ENCODE measurements at regions not wholly inside any gene's neighbourhood (a gene's known extent, or its start where the extent isn't known, plus 50 kb on each side); places are given as distances from the start of the nearest gene placed in this dataset.

DNA sequence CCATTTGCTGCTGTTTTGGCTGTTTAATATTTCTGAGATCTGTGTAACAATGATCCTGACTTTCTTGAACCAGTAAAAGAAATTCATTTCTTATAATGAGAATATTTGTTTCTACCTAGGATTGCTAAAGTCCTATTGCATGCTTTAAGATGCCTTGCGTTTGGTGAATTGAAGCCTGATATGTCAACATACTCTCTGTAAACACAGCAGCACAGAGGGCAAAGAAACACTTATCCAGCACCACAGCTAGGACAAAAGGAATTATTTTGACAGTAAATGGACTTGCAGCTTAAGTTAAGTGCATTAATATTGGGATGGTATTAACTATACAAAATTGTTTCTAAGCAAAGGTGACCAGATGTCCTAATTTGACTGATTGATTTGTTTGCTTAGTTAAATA, 2031.2 kb upstream of the CDH6 start:
- no peak overlapping the region for H3T11ph ChIP-seq (ENCODE audit: low read length)
- no peaks in the 10 kb centered on the region for H3K79me2 ChIP-seq (ENCODE audit: insufficient read depth, low read length)
- H4K91ac ChIP-seq (ENCODE audit: insufficient read length, low read depth, low read length), result no peak overlapping the region
- TF ChIP-seq, protein P1, sequence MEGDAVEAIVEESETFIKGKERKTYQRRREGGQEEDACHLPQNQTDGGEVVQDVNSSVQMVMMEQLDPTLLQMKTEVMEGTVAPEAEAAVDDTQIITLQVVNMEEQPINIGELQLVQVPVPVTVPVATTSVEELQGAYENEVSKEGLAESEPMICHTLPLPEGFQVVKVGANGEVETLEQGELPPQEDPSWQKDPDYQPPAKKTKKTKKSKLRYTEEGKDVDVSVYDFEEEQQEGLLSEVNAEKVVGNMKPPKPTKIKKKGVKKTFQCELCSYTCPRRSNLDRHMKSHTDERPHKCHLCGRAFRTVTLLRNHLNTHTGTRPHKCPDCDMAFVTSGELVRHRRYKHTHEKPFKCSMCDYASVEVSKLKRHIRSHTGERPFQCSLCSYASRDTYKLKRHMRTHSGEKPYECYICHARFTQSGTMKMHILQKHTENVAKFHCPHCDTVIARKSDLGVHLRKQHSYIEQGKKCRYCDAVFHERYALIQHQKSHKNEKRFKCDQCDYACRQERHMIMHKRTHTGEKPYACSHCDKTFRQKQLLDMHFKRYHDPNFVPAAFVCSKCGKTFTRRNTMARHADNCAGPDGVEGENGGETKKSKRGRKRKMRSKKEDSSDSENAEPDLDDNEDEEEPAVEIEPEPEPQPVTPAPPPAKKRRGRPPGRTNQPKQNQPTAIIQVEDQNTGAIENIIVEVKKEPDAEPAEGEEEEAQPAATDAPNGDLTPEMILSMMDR (conservative IDR thresholded peaks at IDR 0.05), result no peak
- no peak overlapping the region for H2AK5ac ChIP-seq (ENCODE audit: insufficient read length, low read length)
- no CpG with 5 or more reads among the region's 1 CpG for WGBS (ENCODE audit: extremely low coverage, insufficient read length, low lambda C conversion rate)
- no peaks in the 10 kb centered on the region for H4K20me1 ChIP-seq (ENCODE audit: control insufficient read depth, insufficient read depth, insufficient read length)
- no peak overlapping the region for H3K27ac ChIP-seq (ENCODE audit: insufficient read length, low read depth, low read length)
- Mint-ChIP-seq H3K4me3 (no peak overlapping the region), H3K36me3 (ENCODE audit: insufficient read depth in 1 of 3, low read depth in 3 of 3) (peaks cover 0 to 1% (median 0%) of the 10 kb centered on the region in 3 experiments; a peak in 1 of 7 replicates), H3K9me3 (no peaks in the 10 kb centered on the region), H3K27me3 (ENCODE audit: low read depth) (no peaks in the 10 kb centered on the region), H3K4me1 (peaks cover 7 to 8% of the 10 kb centered on the region in 2 experiments), H3K27ac (no peak overlapping the region)
- H2BK120ac ChIP-seq (ENCODE audit: low read depth, low read length, poor library complexity, severe bottlenecking), result no peak overlapping the region
- H2BK15ac ChIP-seq (ENCODE audit: low read depth, low read length), result no peak overlapping the region
- H3K23ac ChIP-seq (ENCODE audit: insufficient read length, low read depth, low read length), result no peak overlapping the region
- H3K4me1 ChIP-seq (ENCODE audit: insufficient read depth, low read length), result 0 out of 2 replicates have a peak, but pooled peaks cover 2% of the 10 kb centered on the region
- no peaks in the 10 kb centered on the region for H3K23me2 ChIP-seq (ENCODE audit: insufficient read length, low read depth, low read length, poor library complexity, severe bottlenecking)
- H3K27me3 ChIP-seq (ENCODE audit: insufficient read depth, low read length), result no peaks in the 10 kb centered on the region
- H2BK12ac ChIP-seq (ENCODE audit: insufficient read length, low read depth, low read length), result no peak overlapping the region
- no peak overlapping the region for H2BK20ac ChIP-seq (ENCODE audit: low read depth, low read length, poor library complexity, severe bottlenecking)
- no peak overlapping the region for H2BK5ac ChIP-seq (ENCODE audit: insufficient read length, low read length)
- H2AFZ ChIP-seq (ENCODE audit: low read length), result no peak overlapping the region
- no peak for DNase-seq
- H3K4ac ChIP-seq (ENCODE audit: low read depth, low read length), result no peak overlapping the region
- H4K8ac ChIP-seq (replicated peaks; ENCODE audit: insufficient read length, low read depth, low read length), result no peak overlapping the region
- H4K5ac ChIP-seq (ENCODE audit: insufficient read length, low read depth, low read length), result no peak overlapping the region
- H3K9me3 ChIP-seq (ENCODE audit: control insufficient read depth, low read depth, low read length), result no peaks in the 10 kb centered on the region
- no peak overlapping the region for H3K14ac ChIP-seq (ENCODE audit: insufficient read depth, low read length)
- H3K56ac ChIP-seq (ENCODE audit: insufficient read length, low read depth, low read length), result no peak overlapping the region
- H3K79me1 ChIP-seq (ENCODE audit: insufficient read depth, low read depth, low read length, poor library complexity, severe bottlenecking), result no peaks in the 10 kb centered on the region
- H3K9ac ChIP-seq (ENCODE audit: extremely low read depth, insufficient read length, low read length), result no peak overlapping the region
- H3K4me2 ChIP-seq (ENCODE audit: insufficient read depth, insufficient read length, low read length), result no peak overlapping the region
- no peak overlapping the region for H3K18ac ChIP-seq (ENCODE audit: insufficient read length, low read depth, low read length)

Measured in H9 (cell line).